Lower lobe of right lung (tissue), 2 donors: ENCODE measurements at regions not wholly inside any gene's neighbourhood (a gene's known extent, or its start where the extent isn't known, plus 50 kb on each side); places are given as distances from the start of the nearest gene placed in this dataset.
A peak's percentile ranks its signal among the peaks of the same experiment; 100 is the strongest.

Source experiments
- ATAC-seq, 2 donors: fragments of 200-7000 bp; cut with Tn5 transposase; one replicate each; pipeline ENCODE4 v1.9.1; 2020 to 2022; ENCODE audit warnings: mild to moderate bottlenecking in 2 of 2, moderate library complexity in 2 of 2
- DNase-seq: peaks from one replicate; pipeline ENCODE4 v3.0.0-alpha.2; 2020
- H3K27ac ChIP-seq: fragments of 200-600 bp; one replicate; pipeline ENCODE4 v1.8.0; 2022
- H3K27me3 ChIP-seq: fragments of 200-600 bp; one replicate; pipeline ENCODE4 v1.8.0; 2022; ENCODE audit warnings: low read depth
- H3K36me3 ChIP-seq: fragments of 200-600 bp; one replicate; pipeline ENCODE4 v1.8.0; 2022; ENCODE audit warnings: mild to moderate bottlenecking
- H3K4me1 ChIP-seq: fragments of 200-600 bp; one replicate; pipeline ENCODE4 v1.8.0; 2022
- H3K4me3 ChIP-seq: fragments of 200-600 bp; one replicate; pipeline ENCODE4 v1.8.0; 2022; ENCODE audit warnings: mild to moderate bottlenecking
- H3K9me3 ChIP-seq: fragments of 200-600 bp; one replicate; pipeline ENCODE4 v1.8.0; 2022
- intact Hi-C: fragments of 100-400 bp; cut with DNase I; formaldehyde crosslinking; loops from one replicate; pipeline ENCODE4 v1.11.0; 2022
- TF ChIP-seq, protein P1 (sequence below): fragments of 200-600 bp; IDR thresholded peaks from one replicate; pipeline ENCODE4 v1.8.0; 2022; ENCODE audit warnings: antibody characterized with exemption, mild to moderate bottlenecking
- donor health status: DM: no; HTN: yes; CAD: no; lungs with severe emphysema.

- DNase-seq: no peak
- no peaks in the 10 kb centered on the region for H3K9me3 ChIP-seq
- no peak for ATAC-seq
- H3K4me3 ChIP-seq: no peak overlapping the region
- TF ChIP-seq, protein P1, sequence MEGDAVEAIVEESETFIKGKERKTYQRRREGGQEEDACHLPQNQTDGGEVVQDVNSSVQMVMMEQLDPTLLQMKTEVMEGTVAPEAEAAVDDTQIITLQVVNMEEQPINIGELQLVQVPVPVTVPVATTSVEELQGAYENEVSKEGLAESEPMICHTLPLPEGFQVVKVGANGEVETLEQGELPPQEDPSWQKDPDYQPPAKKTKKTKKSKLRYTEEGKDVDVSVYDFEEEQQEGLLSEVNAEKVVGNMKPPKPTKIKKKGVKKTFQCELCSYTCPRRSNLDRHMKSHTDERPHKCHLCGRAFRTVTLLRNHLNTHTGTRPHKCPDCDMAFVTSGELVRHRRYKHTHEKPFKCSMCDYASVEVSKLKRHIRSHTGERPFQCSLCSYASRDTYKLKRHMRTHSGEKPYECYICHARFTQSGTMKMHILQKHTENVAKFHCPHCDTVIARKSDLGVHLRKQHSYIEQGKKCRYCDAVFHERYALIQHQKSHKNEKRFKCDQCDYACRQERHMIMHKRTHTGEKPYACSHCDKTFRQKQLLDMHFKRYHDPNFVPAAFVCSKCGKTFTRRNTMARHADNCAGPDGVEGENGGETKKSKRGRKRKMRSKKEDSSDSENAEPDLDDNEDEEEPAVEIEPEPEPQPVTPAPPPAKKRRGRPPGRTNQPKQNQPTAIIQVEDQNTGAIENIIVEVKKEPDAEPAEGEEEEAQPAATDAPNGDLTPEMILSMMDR: no peak
- H3K27ac ChIP-seq: no peak overlapping the region
- no peaks in the 10 kb centered on the region for H3K36me3 ChIP-seq
- no peaks in the 10 kb centered on the region for H3K4me1 ChIP-seq
- H3K27me3 ChIP-seq: no peaks in the 10 kb centered on the region
- intact Hi-C loops: no loop called here
Observed at GRCh38 chr9:111263116-111263515, 66.9 kb downstream of the OR2K2 start.

DNA sequence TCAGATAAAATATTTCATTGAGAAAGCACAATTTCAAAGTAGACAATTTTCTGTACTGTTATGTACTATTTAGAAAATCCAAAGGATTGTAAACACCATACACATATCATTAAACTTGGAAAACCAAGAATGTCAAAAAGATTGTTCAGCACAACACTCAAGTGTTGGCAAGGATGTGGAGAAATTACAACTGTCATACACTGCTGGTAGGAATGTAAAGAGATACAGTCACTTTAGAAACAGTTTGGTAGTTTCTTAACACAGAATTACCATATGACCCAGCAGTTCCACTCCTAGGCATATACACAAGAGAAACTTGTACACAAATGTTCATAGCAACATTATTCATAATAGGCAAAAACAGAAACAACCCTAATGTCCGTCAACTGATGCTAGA, 71.2 kb downstream of the OR2K2 start:
- H3K9me3 ChIP-seq: no peaks in the 10 kb centered on the region
- ATAC-seq (no peak), DNase-seq (no peak)
- no peak overlapping the region for H3K4me3 ChIP-seq
- H3K36me3 ChIP-seq: no peaks in the 10 kb centered on the region
- H3K27me3 ChIP-seq: no peaks in the 10 kb centered on the region
- no peaks in the 10 kb centered on the region for H3K4me1 ChIP-seq
- no peak overlapping the region for H3K27ac ChIP-seq
- intact Hi-C loops: no loop called here
- TF ChIP-seq, protein P1: no peak

GRCh38 chr9:111258209-111258874, 71.7 kb downstream of the OR2K2 start:
- intact Hi-C loops: no loop called here
- Histone ChIP-seq H3K4me1 (no peaks in the 10 kb centered on the region), H3K36me3 (no peaks in the 10 kb centered on the region), H3K4me3 (no peak overlapping the region), H3K27me3 (no peaks in the 10 kb centered on the region), H3K9me3 (no peaks in the 10 kb centered on the region), H3K27ac (no peak overlapping the region)
- DNase-seq (no peak), ATAC-seq (no peak)
- TF ChIP-seq, protein P1: no peak

- no peaks in the 10 kb centered on the region for H3K4me1 ChIP-seq
- H3K36me3 ChIP-seq: no peaks in the 10 kb centered on the region
- peak; percentile 66 to 78 for ATAC-seq
- no peak overlapping the region for H3K4me3 ChIP-seq
- no peaks in the 10 kb centered on the region for H3K9me3 ChIP-seq
- peak; percentile 56 for DNase-seq
- TF ChIP-seq, protein P1: no peak
- intact Hi-C loops: no loop called here
- H3K27ac ChIP-seq: no peak overlapping the region
- no peaks in the 10 kb centered on the region for H3K27me3 ChIP-seq
Observed at GRCh38 chr9:111253742-111254437, 76.1 kb downstream of the OR2K2 start.

DNA sequence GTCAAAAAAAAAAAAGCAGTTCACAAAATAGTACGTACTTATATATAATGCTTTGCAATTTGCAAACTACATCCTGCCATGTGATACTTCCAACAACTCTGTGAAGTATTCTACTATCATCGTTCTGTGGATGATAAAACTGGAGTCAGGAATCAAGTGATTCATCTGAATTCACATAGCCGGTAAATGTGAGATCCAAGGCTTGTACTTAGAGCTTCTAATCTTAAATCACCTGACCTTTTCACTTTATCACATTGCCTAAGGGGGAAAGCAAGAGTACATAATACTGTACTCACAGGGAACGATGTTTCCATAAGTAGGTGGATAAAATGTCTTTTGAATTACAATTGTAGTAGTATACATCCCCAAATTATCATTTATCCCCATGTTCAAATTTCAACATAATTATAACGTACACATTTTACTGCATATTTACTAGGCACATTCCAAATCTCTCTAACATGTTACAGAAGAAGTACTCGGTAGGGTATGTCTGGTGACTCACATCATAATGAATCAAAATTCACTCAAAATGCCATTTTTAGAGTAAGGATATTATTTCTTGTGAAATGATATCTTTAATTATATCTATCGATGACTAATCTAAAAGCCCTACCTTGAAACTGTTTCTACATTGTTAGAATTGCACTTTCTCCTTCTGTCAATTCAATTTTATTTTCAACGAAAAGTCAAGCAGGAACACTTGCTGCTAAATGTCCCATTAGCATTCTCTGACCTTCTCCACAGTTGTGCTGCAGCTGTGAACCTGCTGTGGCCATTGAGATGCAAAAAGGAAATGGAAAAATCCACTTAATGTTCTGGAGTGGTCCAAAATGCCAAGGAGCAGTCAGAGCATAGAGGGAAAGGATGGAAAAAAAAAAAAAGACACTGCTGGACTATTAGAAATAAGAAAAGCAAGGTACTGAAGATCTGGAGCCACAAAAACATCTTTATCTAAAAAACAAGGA, 78.9 kb downstream of the OR2K2 start:
- no peak overlapping the region for H3K4me3 ChIP-seq
- intact Hi-C loops: no loop called here
- H3K27me3 ChIP-seq: no peaks in the 10 kb centered on the region
- no peaks in the 10 kb centered on the region for H3K36me3 ChIP-seq
- no peaks in the 10 kb centered on the region for H3K9me3 ChIP-seq
- DNase-seq (no peak), ATAC-seq (no peak)
- TF ChIP-seq, protein P1: no peak
- H3K27ac ChIP-seq: no peak overlapping the region
- H3K4me1 ChIP-seq: no peaks in the 10 kb centered on the region
